ENCODE measurements at regions not wholly inside any gene's neighbourhood (a gene's known extent, or its start where the extent isn't known, plus 50 kb on each side); places are given as distances from the start of the nearest gene placed in this dataset.

GRCh38 chr3:59270921-59271320, 221.1 kb upstream of the CFAP20DC start:
- no peak for TF ChIP-seq IKZF1 (conservative IDR thresholded peaks at IDR 0.05)
- no peak for TF ChIP-seq EZH2 (IDR thresholded peaks at IDR 0.05; ENCODE audit: borderline replicate concordance, control insufficient read depth, low read depth, low read length)
- TF ChIP-seq FOS (IDR thresholded peaks at IDR 0.05; ENCODE audit: borderline replicate concordance, extremely low read depth, insufficient read length), result no peak
- TF ChIP-seq MYC (IDR thresholded peaks at IDR 0.05; ENCODE audit: insufficient read depth, insufficient read length, insufficient replicate concordance, low read length, severe bottlenecking), result no peak
- TF ChIP-seq POLR2AphosphoS5 (IDR thresholded peaks at IDR 0.05; ENCODE audit: low read length), result no peak
- no peak for TF ChIP-seq EP300 (IDR thresholded peaks at IDR 0.05; ENCODE audit: borderline replicate concordance in 1 of 2, control insufficient read depth in 1 of 2, low read depth in 2 of 2, low read length in 2 of 2)
- TF ChIP-seq NR2C2 (IDR thresholded peaks at IDR 0.05; ENCODE audit: borderline replicate concordance, control insufficient read depth, insufficient read length, low read depth), result no peak
- no peak for TF ChIP-seq POLR2A (IDR thresholded peaks at IDR 0.05; ENCODE audit: low read depth, low read length)
- TF ChIP-seq CBX5 (IDR thresholded peaks at IDR 0.05; ENCODE audit: low read depth), result no peak
